GM12878 (cell line): ENCODE measurements at regions not wholly inside any gene's neighbourhood (a gene's known extent, or its start where the extent isn't known, plus 50 kb on each side); places are given as distances from the start of the nearest gene placed in this dataset.

Experiments
- CBFB ChIP-seq: IDR thresholded peaks from 2 replicates; pipeline ENCODE4 v1.6.1; 2016; ENCODE audit warnings: antibody characterized with exemption, low read depth
- GABPA ChIP-seq: IDR thresholded peaks from 2 replicates; pipeline ENCODE4 v1.6.1; 2014; ENCODE audit warnings: antibody characterized with exemption, low read depth, mild to moderate bottlenecking, inconsistent platforms
- HDGF ChIP-seq: fragments of 450-650 bp; IDR thresholded peaks from 2 replicates; pipeline ENCODE4 v1.6.1; 2016; ENCODE audit warnings: antibody characterized with exemption
- POU2F2 ChIP-seq: IDR thresholded peaks from 3 replicates; pipeline ENCODE4 v1.6.1; 2011; ENCODE audit warnings: low read depth, mild to moderate bottlenecking, low read length, borderline replicate concordance

DNA sequence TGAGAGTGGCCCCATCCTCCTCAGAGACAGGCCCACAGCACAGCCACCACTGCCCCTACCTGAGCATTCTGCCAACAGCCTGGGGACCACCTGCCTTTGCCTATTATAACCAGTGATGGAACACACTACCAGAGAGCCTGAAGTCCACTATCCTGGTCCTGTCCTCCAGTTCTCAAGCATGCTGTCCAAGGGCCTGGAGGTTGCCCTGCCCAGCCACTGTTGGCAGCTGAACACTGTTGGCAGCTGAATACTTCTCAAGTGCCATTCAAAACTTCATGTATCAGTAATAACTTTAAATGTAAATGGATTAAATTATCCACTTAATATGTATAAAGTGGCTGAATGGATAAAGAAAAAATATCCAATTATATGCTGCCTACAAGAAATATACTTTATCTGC, 194.3 kb upstream of the JADE1 start:
- TF ChIP-seq POU2F2: no peak
- TF ChIP-seq CBFB: no peak
- TF ChIP-seq HDGF: no peak
- no peak for TF ChIP-seq GABPA
